ENCODE measurements at regions not wholly inside any gene's neighbourhood (a gene's known extent, or its start where the extent isn't known, plus 50 kb on each side); places are given as distances from the start of the nearest gene placed in this dataset.

GRCh38 chr2:173456960-173457359, 102.3 kb downstream of the CDCA7 start:
- no peaks in the 10 kb centered on the region for H3K36me3 Mint-ChIP-seq
- ChIA-PET POLR2A (no interaction called here), CTCF (interaction anchor here (0.7 to 1.5 kb wide), 2 partner anchors 8 to 27 kb away, joined by 5 to 10 read pairs; no protein-coding TSS in a partner anchor)
- TF ChIP-seq CREB1 (CRISPR knock-in tag; IDR thresholded peaks at IDR 0.05), result no peak
- TF ChIP-seq IRF2 (CRISPR knock-in tag; IDR thresholded peaks at IDR 0.05; ENCODE audit: borderline replicate concordance, low read depth), result no peak
- TF ChIP-seq ATF1 (CRISPR knock-in tag; IDR thresholded peaks at IDR 0.05), result no peak
- DNase-seq (ENCODE audit: low spot score) (no peak), ATAC-seq (peak; percentile 42; the same call in 1 of the 2 replicates)
- H3K27me3 Mint-ChIP-seq (ENCODE audit: low read depth), result peaks cover 10% of the 10 kb centered on the region
- H3K27ac Mint-ChIP-seq, result no peak overlapping the region
- peak overlapping the region; percentile 12; the same call in 1 of the 2 replicates for H3K4me3 Mint-ChIP-seq
- H3K9me3 Mint-ChIP-seq, result peaks cover 7% of the 10 kb centered on the region; the same call in 1 of the 2 replicates
- H3K4me1 Mint-ChIP-seq, result peaks cover 24% of the 10 kb centered on the region

DNA sequence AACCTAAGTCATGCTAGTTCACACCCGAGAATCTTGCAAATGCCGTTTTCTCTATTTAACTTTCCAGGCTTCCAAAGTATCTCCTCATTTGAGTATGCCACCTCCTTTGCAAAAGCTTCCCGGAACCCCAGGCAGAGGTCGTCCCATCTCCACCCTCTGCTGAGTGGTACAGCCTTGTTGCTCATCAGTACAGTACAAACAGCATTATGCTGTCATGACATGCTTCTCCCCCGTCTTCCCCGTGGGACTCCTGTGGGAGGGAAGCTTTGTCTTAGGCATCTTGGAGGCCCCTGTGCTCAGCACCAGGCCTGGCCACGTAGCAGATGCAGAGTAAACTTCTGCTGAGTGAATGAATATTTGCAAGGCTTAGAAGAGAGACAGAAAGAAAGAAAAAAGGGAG, 102.7 kb downstream of the CDCA7 start:
- Mint-ChIP-seq H3K27ac (no peak overlapping the region), H3K4me3 (peak overlapping the region; percentile 2; the same call in 1 of the 2 replicates)

DNA sequence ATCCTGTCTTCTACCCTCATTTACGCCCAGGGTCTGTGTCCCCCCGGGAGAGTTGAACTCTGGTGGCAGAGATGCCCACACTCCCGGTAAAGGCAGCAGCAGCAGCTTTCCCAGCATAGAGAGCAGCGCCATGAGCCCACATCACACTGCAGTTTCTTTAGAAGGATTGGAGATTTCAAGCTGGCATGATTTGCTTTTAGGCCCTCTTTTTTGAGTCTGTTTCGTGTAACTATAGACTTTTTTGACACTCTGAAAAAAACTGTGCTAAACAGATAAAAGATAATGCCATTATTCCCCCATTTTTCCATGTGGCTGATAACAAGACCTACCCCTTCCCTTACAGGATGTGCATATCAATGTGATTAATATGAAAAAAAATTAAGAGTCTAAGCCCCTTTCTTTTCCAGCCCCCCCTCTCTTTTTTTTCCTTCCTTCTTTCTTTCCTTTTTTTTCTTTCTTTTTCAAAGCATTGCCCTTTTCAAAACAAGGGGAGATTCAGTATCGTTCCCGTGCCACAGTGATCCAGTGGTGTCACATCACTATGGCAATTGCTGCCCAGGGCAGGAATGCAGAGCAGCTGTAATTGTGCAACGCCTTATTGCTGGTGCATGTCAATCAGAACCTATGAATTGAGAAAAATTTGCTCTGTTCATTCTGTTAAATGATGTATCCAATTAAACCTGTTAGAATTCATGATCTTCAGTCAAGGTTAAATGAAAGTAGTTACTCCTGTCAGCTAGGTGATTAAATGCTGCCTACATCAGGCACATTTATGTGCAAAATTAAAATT, 104.5 kb downstream of the CDCA7 start:
- ATAC-seq, result no peak
- Mint-ChIP-seq H3K9me3 (peaks cover 7% of the 10 kb centered on the region; the same call in 1 of the 2 replicates), H3K27ac (no peak overlapping the region), H3K4me1 (peaks cover 14% of the 10 kb centered on the region), H3K36me3 (no peaks in the 10 kb centered on the region), H3K27me3 (ENCODE audit: low read depth) (peaks cover 10% of the 10 kb centered on the region), H3K4me3 (no peak overlapping the region)
- ChIA-PET CTCF (interaction anchor here (0.6 to 1.0 kb wide), 2 partner anchors 10 to 479 kb away, joined by 3 to 4 read pairs; no protein-coding TSS in a partner anchor), POLR2A (no interaction called here)
- no peak for DNase-seq (ENCODE audit: low spot score)
- no peak for TF ChIP-seq ZNF671 (CRISPR knock-in tag; IDR thresholded peaks at IDR 0.05)
- TF ChIP-seq, protein P1, sequence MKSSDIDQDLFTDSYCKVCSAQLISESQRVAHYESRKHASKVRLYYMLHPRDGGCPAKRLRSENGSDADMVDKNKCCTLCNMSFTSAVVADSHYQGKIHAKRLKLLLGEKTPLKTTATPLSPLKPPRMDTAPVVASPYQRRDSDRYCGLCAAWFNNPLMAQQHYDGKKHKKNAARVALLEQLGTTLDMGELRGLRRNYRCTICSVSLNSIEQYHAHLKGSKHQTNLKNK (CRISPR knock-in tag; IDR thresholded peaks at IDR 0.05), result no peak
- TF ChIP-seq FOXP1 (CRISPR knock-in tag; IDR thresholded peaks at IDR 0.05; ENCODE audit: borderline replicate concordance), result no peak
- no peak for TF ChIP-seq NR3C1 (CRISPR knock-in tag; conservative IDR thresholded peaks at IDR 0.05; ENCODE audit: low read depth)
- TF ChIP-seq, protein P2, sequence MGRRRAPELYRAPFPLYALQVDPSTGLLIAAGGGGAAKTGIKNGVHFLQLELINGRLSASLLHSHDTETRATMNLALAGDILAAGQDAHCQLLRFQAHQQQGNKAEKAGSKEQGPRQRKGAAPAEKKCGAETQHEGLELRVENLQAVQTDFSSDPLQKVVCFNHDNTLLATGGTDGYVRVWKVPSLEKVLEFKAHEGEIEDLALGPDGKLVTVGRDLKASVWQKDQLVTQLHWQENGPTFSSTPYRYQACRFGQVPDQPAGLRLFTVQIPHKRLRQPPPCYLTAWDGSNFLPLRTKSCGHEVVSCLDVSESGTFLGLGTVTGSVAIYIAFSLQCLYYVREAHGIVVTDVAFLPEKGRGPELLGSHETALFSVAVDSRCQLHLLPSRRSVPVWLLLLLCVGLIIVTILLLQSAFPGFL (CRISPR knock-in tag; IDR thresholded peaks at IDR 0.05; ENCODE audit: borderline replicate concordance), result no peak
- no peak for TF ChIP-seq TEAD1 (CRISPR knock-in tag; IDR thresholded peaks at IDR 0.05)
- TF ChIP-seq GRHL2 (CRISPR knock-in tag; IDR thresholded peaks at IDR 0.05; ENCODE audit: insufficient replicate concordance, severe bottlenecking), result no peak
- TF ChIP-seq ZNF138 (CRISPR knock-in tag; conservative IDR thresholded peaks at IDR 0.05), result no peak
- TF ChIP-seq, protein P3, sequence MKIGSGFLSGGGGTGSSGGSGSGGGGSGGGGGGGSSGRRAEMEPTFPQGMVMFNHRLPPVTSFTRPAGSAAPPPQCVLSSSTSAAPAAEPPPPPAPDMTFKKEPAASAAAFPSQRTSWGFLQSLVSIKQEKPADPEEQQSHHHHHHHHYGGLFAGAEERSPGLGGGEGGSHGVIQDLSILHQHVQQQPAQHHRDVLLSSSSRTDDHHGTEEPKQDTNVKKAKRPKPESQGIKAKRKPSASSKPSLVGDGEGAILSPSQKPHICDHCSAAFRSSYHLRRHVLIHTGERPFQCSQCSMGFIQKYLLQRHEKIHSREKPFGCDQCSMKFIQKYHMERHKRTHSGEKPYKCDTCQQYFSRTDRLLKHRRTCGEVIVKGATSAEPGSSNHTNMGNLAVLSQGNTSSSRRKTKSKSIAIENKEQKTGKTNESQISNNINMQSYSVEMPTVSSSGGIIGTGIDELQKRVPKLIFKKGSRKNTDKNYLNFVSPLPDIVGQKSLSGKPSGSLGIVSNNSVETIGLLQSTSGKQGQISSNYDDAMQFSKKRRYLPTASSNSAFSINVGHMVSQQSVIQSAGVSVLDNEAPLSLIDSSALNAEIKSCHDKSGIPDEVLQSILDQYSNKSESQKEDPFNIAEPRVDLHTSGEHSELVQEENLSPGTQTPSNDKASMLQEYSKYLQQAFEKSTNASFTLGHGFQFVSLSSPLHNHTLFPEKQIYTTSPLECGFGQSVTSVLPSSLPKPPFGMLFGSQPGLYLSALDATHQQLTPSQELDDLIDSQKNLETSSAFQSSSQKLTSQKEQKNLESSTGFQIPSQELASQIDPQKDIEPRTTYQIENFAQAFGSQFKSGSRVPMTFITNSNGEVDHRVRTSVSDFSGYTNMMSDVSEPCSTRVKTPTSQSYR (CRISPR knock-in tag; IDR thresholded peaks at IDR 0.05), result no peak
- no peak for TF ChIP-seq SMAD3 (CRISPR knock-in tag; IDR thresholded peaks at IDR 0.05; ENCODE audit: borderline replicate concordance)

More for the DNA sequence above, 102.7 kb downstream of the CDCA7 start:
- Mint-ChIP-seq H3K4me1 (peaks cover 24% of the 10 kb centered on the region), H3K36me3 (no peaks in the 10 kb centered on the region), H3K9me3 (peaks cover 7% of the 10 kb centered on the region; the same call in 1 of the 2 replicates), H3K27me3 (ENCODE audit: low read depth) (peaks cover 10% of the 10 kb centered on the region)
- DNase-seq (ENCODE audit: low spot score) (no peak), ATAC-seq (peak; percentile 18; the same call in 1 of the 2 replicates)
- ChIA-PET POLR2A (no interaction called here), CTCF (interaction anchor here (1.5 kb wide), 1 partner anchor 9 kb away, joined by 10 read pairs; no protein-coding TSS in a partner anchor)
- TF ChIP-seq, protein P4, sequence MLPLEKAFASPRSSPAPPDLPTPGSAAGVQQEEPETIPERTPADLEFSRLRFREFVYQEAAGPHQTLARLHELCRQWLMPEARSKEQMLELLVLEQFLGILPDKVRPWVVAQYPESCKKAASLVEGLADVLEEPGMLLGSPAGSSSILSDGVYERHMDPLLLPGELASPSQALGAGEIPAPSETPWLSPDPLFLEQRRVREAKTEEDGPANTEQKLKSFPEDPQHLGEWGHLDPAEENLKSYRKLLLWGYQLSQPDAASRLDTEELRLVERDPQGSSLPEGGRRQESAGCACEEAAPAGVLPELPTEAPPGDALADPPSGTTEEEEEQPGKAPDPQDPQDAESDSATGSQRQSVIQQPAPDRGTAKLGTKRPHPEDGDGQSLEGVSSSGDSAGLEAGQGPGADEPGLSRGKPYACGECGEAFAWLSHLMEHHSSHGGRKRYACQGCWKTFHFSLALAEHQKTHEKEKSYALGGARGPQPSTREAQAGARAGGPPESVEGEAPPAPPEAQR (CRISPR knock-in tag; IDR thresholded peaks at IDR 0.05), result no peak
- no peak for TF ChIP-seq CDX4 (CRISPR knock-in tag; IDR thresholded peaks at IDR 0.05; ENCODE audit: borderline replicate concordance)

Data from WTC11 (cell line).